ENCODE measurements at regions not wholly inside any gene's neighbourhood (a gene's known extent, or its start where the extent isn't known, plus 50 kb on each side); places are given as distances from the start of the nearest gene placed in this dataset.
A peak's percentile ranks its signal among the peaks of the same experiment; 100 is the strongest.

DNA sequence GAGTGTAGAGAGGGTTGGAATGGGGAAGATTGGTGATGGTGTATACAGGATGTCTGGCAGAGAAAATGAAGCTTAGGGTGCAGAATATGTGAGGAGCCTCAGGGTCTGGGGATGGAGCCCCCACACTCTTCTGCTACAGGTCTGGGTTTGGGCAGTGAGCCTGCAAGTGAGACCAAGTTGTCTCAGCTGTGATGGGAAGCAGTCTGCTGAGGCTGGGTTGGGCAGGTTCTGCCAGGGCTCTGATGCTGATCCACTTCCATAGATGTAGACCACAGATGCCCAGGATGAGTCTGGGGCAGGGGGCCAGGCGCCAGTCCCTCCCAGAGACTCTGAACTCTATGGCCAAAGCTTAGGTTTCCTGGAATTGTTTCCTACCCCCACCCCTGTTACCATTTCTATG is 516.9 kb downstream of the PTPRU start (continued):
- no peak for TF ChIP-seq PBX3 (IDR thresholded peaks at IDR 0.05; ENCODE audit: insufficient replicate concordance, low read depth, low read length)
- no peak for TF ChIP-seq ZBTB4 (CRISPR knock-in tag; IDR thresholded peaks at IDR 0.05)
- TF ChIP-seq FOS (IDR thresholded peaks at IDR 0.05; ENCODE audit: borderline replicate concordance, extremely low read depth, insufficient read length) = no peak
- no peak for TF ChIP-seq CBX3 (IDR thresholded peaks at IDR 0.05; ENCODE audit: borderline replicate concordance, low read depth)
- TF ChIP-seq MYB (IDR thresholded peaks at IDR 0.05; ENCODE audit: borderline replicate concordance, low read depth, low read length) = no peak

DNA sequence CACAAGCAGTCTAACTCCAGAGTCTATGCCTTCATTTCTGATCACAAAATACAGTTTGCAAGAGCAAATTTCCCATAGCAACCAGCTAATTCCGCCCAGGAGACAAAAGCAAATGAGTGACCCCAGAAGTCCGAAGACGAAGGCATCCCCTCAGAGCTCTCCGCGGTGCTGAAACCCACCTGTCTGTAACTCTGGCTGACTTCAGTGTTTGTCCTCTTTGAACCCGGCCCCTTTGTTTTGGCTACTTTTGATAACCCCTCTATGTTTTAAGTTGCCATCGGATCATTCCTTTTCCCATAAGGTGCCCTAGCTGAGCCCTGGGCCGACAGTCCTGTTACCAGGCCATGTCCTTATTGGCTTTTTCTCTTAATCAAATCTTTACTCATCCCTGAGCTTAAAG is 515.8 kb downstream of the PTPRU start:
- FAIRE-seq = no peak
- H2AFZ ChIP-seq (ENCODE audit: control insufficient read depth, low read depth, low read length) = no peak overlapping the region
- no peak for ATAC-seq
- BruUV-seq (replicated peaks) = no TSS peak
- no peak overlapping the region for H3K27ac ChIP-seq (ENCODE audit: control insufficient read depth, insufficient read depth)
- ChIA-PET CTCF (no interaction called here), POLR2A (no interaction called here), RAD21 (ENCODE audit: unreplicated experiment) (no interaction called here), SMC1A (ENCODE audit: uncharacterized antibody, unreplicated experiment) (no interaction called here)
- no peaks in the 10 kb centered on the region for H3K9me3 ChIP-seq (replicated peaks; ENCODE audit: control insufficient read depth, insufficient read depth, low read length)
- H3K9ac ChIP-seq (ENCODE audit: control insufficient read depth, insufficient read depth, low read length) = no peak overlapping the region
- no peaks in the 10 kb centered on the region; the same call in 1 of the 2 replicates for H4K20me1 ChIP-seq (ENCODE audit: control insufficient read depth, insufficient read depth)
- in situ Hi-C loops (cut with MboI) = no loop called here
- intact Hi-C loops (cut with micrococcal nuclease; ENCODE audit: unreplicated experiment) = no loop called here
- no peak overlapping the region for H3K4me3 ChIP-seq
- TF ChIP-seq REST (IDR thresholded peaks at IDR 0.05; ENCODE audit: low read depth, low read length) (peak; percentile 80), PML (IDR thresholded peaks at IDR 0.05; ENCODE audit: low read length) (no peak), SUZ12 (IDR thresholded peaks at IDR 0.05; ENCODE audit: unreplicated experiment) (no peak)
- TF ChIP-seq, protein P1, sequence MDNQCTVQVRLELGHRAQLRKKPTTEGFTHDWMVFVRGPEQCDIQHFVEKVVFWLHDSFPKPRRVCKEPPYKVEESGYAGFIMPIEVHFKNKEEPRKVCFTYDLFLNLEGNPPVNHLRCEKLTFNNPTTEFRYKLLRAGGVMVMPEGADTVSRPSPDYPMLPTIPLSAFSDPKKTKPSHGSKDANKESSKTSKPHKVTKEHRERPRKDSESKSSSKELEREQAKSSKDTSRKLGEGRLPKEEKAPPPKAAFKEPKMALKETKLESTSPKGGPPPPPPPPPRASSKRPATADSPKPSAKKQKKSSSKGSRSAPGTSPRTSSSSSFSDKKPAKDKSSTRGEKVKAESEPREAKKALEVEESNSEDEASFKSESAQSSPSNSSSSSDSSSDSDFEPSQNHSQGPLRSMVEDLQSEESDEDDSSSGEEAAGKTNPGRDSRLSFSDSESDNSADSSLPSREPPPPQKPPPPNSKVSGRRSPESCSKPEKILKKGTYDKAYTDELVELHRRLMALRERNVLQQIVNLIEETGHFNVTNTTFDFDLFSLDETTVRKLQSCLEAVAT (IDR thresholded peaks at IDR 0.05) = no peak
- H3K79me2 ChIP-seq (ENCODE audit: control insufficient read depth, insufficient read depth, low read length) = no peaks in the 10 kb centered on the region
- no peaks in the 10 kb centered on the region for H3K4me1 ChIP-seq (ENCODE audit: control insufficient read depth, insufficient read depth, low read length)
- DNase-seq (ENCODE audit: low read depth, low spot score) = no peak
- H3K27me3 ChIP-seq (replicated peaks in 1 of 2; ENCODE audit: control insufficient read depth in 2 of 2, insufficient read depth in 2 of 2, low read length in 1 of 2) = no peaks in the 10 kb centered on the region; a peak in 1 of 4 replicates
- no peak overlapping the region for H3K4me2 ChIP-seq (ENCODE audit: control insufficient read depth, insufficient read depth)
- WGBS (ENCODE audit: insufficient coverage, insufficient replicate concordance, low lambda C conversion rate, missing lambda C conversion rate) = 22% methylated on average over 8 of the region's 8 CpGs
- no peaks in the 10 kb centered on the region for H3K36me3 ChIP-seq (ENCODE audit: control insufficient read depth in 2 of 2, insufficient read depth in 2 of 2, low read length in 1 of 2)
